ENCODE measurements at regions not wholly inside any gene's neighbourhood (a gene's known extent, or its start where the extent isn't known, plus 50 kb on each side); places are given as distances from the start of the nearest gene placed in this dataset.

DNA sequence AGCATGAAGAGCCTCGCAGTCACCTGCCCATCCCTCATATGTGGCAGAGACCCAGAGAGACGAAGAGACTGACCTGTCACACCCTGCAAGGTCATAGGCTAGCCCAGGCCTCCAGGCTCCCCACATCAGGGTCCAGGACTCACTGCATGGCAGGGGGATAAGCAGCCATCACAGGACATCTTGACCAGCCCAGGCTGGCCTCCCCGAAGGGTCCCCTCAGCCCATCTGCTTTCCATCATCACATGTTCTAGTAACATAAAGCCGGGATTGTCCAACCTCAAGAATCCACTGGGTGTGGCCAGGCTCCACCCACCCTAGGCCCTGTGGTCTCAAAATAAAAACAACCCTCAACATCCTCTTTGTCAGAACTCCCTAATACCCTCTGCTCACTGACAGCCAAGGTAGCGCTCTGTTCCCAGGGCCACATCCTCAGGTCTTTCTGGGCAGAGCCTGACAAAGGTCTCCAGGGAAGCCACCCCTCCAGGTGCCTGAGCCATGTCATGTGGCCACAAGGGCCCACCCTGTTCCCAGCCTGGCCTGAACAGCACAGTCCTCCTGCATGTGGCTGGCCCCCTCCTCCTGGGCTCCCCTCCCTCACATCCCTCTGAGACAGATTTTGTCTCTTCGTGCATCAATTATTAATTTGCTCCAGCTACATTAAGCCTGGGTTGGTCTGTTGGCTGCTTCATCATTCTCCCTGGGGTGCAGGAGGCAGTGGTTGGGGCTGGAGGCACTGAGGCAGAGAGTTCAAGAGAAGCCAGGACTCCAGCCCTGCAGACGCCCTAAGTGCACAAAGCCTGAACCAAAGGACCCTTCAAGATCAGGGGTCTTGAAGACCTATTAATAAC is 131.8 kb upstream of the UNC5B start (continued):
- no peak for TF ChIP-seq E4F1 (CRISPR knock-in tag; IDR thresholded peaks at IDR 0.05; ENCODE audit: borderline replicate concordance)
- no peak for TF ChIP-seq ZBTB9 (CRISPR knock-in tag; IDR thresholded peaks at IDR 0.05)
- TF ChIP-seq NBN (IDR thresholded peaks at IDR 0.05; ENCODE audit: low read depth), result no peak
- TF ChIP-seq MTA3 (IDR thresholded peaks at IDR 0.05; ENCODE audit: borderline replicate concordance), result no peak
- TF ChIP-seq, protein P1, sequence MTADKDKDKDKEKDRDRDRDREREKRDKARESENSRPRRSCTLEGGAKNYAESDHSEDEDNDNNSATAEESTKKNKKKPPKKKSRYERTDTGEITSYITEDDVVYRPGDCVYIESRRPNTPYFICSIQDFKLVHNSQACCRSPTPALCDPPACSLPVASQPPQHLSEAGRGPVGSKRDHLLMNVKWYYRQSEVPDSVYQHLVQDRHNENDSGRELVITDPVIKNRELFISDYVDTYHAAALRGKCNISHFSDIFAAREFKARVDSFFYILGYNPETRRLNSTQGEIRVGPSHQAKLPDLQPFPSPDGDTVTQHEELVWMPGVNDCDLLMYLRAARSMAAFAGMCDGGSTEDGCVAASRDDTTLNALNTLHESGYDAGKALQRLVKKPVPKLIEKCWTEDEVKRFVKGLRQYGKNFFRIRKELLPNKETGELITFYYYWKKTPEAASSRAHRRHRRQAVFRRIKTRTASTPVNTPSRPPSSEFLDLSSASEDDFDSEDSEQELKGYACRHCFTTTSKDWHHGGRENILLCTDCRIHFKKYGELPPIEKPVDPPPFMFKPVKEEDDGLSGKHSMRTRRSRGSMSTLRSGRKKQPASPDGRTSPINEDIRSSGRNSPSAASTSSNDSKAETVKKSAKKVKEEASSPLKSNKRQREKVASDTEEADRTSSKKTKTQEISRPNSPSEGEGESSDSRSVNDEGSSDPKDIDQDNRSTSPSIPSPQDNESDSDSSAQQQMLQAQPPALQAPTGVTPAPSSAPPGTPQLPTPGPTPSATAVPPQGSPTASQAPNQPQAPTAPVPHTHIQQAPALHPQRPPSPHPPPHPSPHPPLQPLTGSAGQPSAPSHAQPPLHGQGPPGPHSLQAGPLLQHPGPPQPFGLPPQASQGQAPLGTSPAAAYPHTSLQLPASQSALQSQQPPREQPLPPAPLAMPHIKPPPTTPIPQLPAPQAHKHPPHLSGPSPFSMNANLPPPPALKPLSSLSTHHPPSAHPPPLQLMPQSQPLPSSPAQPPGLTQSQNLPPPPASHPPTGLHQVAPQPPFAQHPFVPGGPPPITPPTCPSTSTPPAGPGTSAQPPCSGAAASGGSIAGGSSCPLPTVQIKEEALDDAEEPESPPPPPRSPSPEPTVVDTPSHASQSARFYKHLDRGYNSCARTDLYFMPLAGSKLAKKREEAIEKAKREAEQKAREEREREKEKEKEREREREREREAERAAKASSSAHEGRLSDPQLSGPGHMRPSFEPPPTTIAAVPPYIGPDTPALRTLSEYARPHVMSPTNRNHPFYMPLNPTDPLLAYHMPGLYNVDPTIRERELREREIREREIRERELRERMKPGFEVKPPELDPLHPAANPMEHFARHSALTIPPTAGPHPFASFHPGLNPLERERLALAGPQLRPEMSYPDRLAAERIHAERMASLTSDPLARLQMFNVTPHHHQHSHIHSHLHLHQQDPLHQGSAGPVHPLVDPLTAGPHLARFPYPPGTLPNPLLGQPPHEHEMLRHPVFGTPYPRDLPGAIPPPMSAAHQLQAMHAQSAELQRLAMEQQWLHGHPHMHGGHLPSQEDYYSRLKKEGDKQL (CRISPR knock-in tag; IDR thresholded peaks at IDR 0.05; ENCODE audit: borderline replicate concordance), result no peak
- no peak for TF ChIP-seq ARHGAP35 (IDR thresholded peaks at IDR 0.05; ENCODE audit: partially characterized antibody)
- no peak for TF ChIP-seq DPF2 (IDR thresholded peaks at IDR 0.05)
- no peak for TF ChIP-seq ZNF764 (CRISPR knock-in tag; IDR thresholded peaks at IDR 0.05; ENCODE audit: low read depth)
- no peak for TF ChIP-seq CTBP1 (IDR thresholded peaks at IDR 0.05; ENCODE audit: borderline replicate concordance)
- TF ChIP-seq ZBTB5 (IDR thresholded peaks at IDR 0.05), result no peak
- no peak for TF ChIP-seq PHB2 (IDR thresholded peaks at IDR 0.05; ENCODE audit: low read depth)
- TF ChIP-seq, protein P2, sequence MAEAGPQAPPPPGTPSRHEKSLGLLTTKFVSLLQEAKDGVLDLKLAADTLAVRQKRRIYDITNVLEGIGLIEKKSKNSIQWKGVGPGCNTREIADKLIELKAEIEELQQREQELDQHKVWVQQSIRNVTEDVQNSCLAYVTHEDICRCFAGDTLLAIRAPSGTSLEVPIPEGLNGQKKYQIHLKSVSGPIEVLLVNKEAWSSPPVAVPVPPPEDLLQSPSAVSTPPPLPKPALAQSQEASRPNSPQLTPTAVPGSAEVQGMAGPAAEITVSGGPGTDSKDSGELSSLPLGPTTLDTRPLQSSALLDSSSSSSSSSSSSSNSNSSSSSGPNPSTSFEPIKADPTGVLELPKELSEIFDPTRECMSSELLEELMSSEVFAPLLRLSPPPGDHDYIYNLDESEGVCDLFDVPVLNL (CRISPR knock-in tag; IDR thresholded peaks at IDR 0.05; ENCODE audit: low read depth), result no peak
- TF ChIP-seq E2F1 (CRISPR knock-in tag; IDR thresholded peaks at IDR 0.05), result no peak

Data from K562 (cell line).